GM12878 (cell line): ENCODE measurements at regions not wholly inside any gene's neighbourhood (a gene's known extent, or its start where the extent isn't known, plus 50 kb on each side); places are given as distances from the start of the nearest gene placed in this dataset.

ENCODE experiments used
- ATAC-seq: fragments of 200-7000 bp; cut with Tn5 transposase; 3 replicates; pipeline ENCODE4 v1.9.1; 2020; ENCODE audit warnings: mild to moderate bottlenecking, moderate library complexity
- BruUV-seq: library from RNA; stranded (reverse); fragments of 400-500 nt; replicated peaks from 2 replicates; lab custom pipeline; 2021; lab: Mats Ljungman, UMichigan
- CTCF ChIA-PET: fragments of 300-600 bp; sonication (Branson Sonifier 250); formaldehyde crosslinking; extraction: SDS; loops from one replicate; lab custom pipeline; 2021; ENCODE audit warnings: inconsistent platforms; lab: Yijun Ruan, JAX
- POLR2A ChIA-PET: fragments of 350-600 bp; formaldehyde crosslinking; extraction: SDS; loops from one replicate; lab custom pipeline; 2021; ENCODE audit warnings: inconsistent platforms; lab: Charles Lee
- RAD21 ChIA-PET: fragments of 300-600 bp; sonication (Branson Sonifier 250); formaldehyde crosslinking; loops from one replicate; lab custom pipeline; 2023; ENCODE audit warnings: antibody characterized with exemption; ENCODE audit not compliant: unreplicated experiment; lab: Charles Lee
- SMC1A ChIA-PET: fragments of 300-600 bp; sonication (Branson Sonifier 250); formaldehyde crosslinking; loops from one replicate; lab custom pipeline; 2023; ENCODE audit not compliant: unreplicated experiment, uncharacterized antibody; lab: Charles Lee
- DNase-seq: peaks from one replicate; pipeline ENCODE4 v3.0.0-alpha.2; 2011; ENCODE audit warnings: low read depth, low spot score
- FAIRE-seq: peaks from 3 replicates; lab custom pipeline; 2011; peaks lifted over from hg19 to GRCh38; lab: Jason Lieb, UNC
- H2AFZ ChIP-seq: 2 replicates; pipeline ENCODE4 v1.6.0; 2011; ENCODE audit warnings: low read depth, low read length, control low read depth; ENCODE audit not compliant: control insufficient read depth
- H3K27ac ChIP-seq: 2 replicates; pipeline ENCODE4 v1.5.1; 2011; ENCODE audit warnings: control low read depth; ENCODE audit not compliant: control insufficient read depth, insufficient read depth
- H3K27me3 ChIP-seq, 2 experiments: replicated peaks in 1 of 2; 2 replicates each; pipeline versions ENCODE4 v1.6.0 to v1.6.1; 2011; ENCODE audit warnings: low read length in 1 of 2; ENCODE audit not compliant: control insufficient read depth in 2 of 2, insufficient read depth in 2 of 2
- H3K36me3 ChIP-seq, 2 experiments: 2 replicates each; pipeline ENCODE4 v1.5.1; 2011; ENCODE audit warnings: low read length in 1 of 2; ENCODE audit not compliant: control insufficient read depth in 2 of 2, insufficient read depth in 2 of 2
- H3K4me1 ChIP-seq: 2 replicates; pipeline ENCODE4 v1.6.1; 2011; ENCODE audit warnings: mild to moderate bottlenecking, low read length, moderate library complexity, mixed read lengths; ENCODE audit not compliant: control insufficient read depth, insufficient read depth
- H3K4me2 ChIP-seq: 2 replicates; pipeline ENCODE4 v1.6.0; 2011; ENCODE audit warnings: control low read depth; ENCODE audit not compliant: control insufficient read depth, insufficient read depth
- H3K4me3 ChIP-seq: fragments of 200-600 bp; sonication (generic); 2 replicates; pipeline ENCODE4 v1.5.1; 2016
- H3K79me2 ChIP-seq: 2 replicates; pipeline ENCODE4 v1.6.0; 2011; ENCODE audit warnings: low read length; ENCODE audit not compliant: control insufficient read depth, insufficient read depth
- H3K9ac ChIP-seq: 2 replicates; pipeline ENCODE4 v1.8.0; 2011; ENCODE audit warnings: low read length, control low read depth, mixed read lengths; ENCODE audit not compliant: control insufficient read depth, insufficient read depth
- H3K9me3 ChIP-seq: replicated peaks from 3 replicates; pipeline ENCODE4 v1.5.1; 2011; ENCODE audit warnings: mild to moderate bottlenecking, low read length; ENCODE audit not compliant: control insufficient read depth, insufficient read depth
- H4K20me1 ChIP-seq: 2 replicates; pipeline ENCODE4 v1.6.0; 2011; ENCODE audit not compliant: control insufficient read depth, insufficient read depth
- BACH1 ChIP-seq: fragments of 450-650 bp; IDR thresholded peaks from 2 replicates; pipeline ENCODE4 v1.6.1; 2017; ENCODE audit warnings: mild to moderate bottlenecking, borderline replicate concordance
- CHD4 ChIP-seq: fragments of 200-600 bp; sonication (generic); IDR thresholded peaks from 2 replicates; pipeline ENCODE4 v1.6.1; 2016; ENCODE audit warnings: mild to moderate bottlenecking
- MXI1 ChIP-seq: fragments of 150-350 bp; IDR thresholded peaks from 2 replicates; pipeline ENCODE4 v1.6.1; 2011; ENCODE audit warnings: low read depth, mild to moderate bottlenecking, inconsistent platforms, low read length, improper control_type of control experiment
- SPI1 ChIP-seq: IDR thresholded peaks from 2 replicates; pipeline ENCODE4 v1.6.1; 2011; ENCODE audit warnings: low read depth, mild to moderate bottlenecking, low read length, moderate library complexity, borderline replicate concordance; ENCODE audit not compliant: insufficient read depth
- SREBF1 ChIP-seq: IDR thresholded peaks from 2 replicates; pipeline ENCODE4 v1.6.1; 2012; ENCODE audit warnings: mild to moderate bottlenecking, low read length
- SREBF2 ChIP-seq: IDR thresholded peaks from 2 replicates; pipeline ENCODE4 v1.6.1; 2012; ENCODE audit warnings: mild to moderate bottlenecking, low read length
- WGBS: methylation state at CpG from one replicate; pipeline ENCODE4 v1.1.6; 2016; ENCODE audit warnings: low lambda C conversion rate; ENCODE audit not compliant: insufficient replicate concordance, insufficient coverage; ENCODE audit errors: missing lambda C conversion rate; 5-methylcytosine and 5-hydroxymethylcytosine counted together
- in situ Hi-C: fragments of 300-500 bp; cut with MboI; formaldehyde crosslinking; loops from 9 replicates; pipeline ENCODE4 v1.14.3; 2018; ENCODE audit warnings: mixed read lengths
- intact Hi-C: fragments of 100-400 bp; cut with micrococcal nuclease; formaldehyde crosslinking; loops from one replicate; pipeline ENCODE4 v1.14.2; 2022; ENCODE audit not compliant: unreplicated experiment
- TF ChIP-seq, protein P1 (sequence below): IDR thresholded peaks from 2 replicates; pipeline ENCODE4 v1.6.1; 2012; ENCODE audit warnings: mild to moderate bottlenecking, low read depth, low read length
- TF ChIP-seq, protein P2 (sequence below): fragments of 450-650 bp; IDR thresholded peaks from 2 replicates; pipeline ENCODE4 v1.6.1; 2014; ENCODE audit warnings: mild to moderate bottlenecking
- TF ChIP-seq, protein P3 (sequence below): fragments of 450-650 bp; IDR thresholded peaks from 2 replicates; pipeline ENCODE4 v1.6.1; 2017; ENCODE audit warnings: mild to moderate bottlenecking, moderate library complexity
- TF ChIP-seq, protein P4 (sequence below): fragments of 450-650 bp; formaldehyde crosslinking; IDR thresholded peaks from 2 replicates; pipeline ENCODE4 v1.5.0; 2022; ENCODE audit warnings: mild to moderate bottlenecking, missing genetic modification characterization

DNA sequence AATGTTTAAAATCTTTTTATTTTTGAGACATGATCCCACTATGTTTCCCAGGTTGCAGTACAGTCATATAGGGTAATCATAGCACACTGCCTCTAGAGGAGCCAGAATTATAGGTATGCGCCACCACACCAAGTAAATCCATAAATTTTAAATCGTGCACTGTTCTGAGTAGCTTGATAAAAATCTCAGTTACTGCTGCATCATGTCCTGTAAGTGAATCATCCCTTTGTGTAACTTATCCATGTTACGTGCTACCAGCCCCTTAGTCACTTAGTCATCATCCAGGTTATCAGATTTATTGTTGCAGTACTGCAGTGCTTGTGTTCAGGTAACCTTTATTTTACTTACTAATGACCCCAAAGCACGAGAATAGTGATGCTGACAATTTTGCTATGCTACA is 1770.9 kb downstream of the BRINP3 start:
- H3K4me1 ChIP-seq = no peaks in the 10 kb centered on the region
- H3K27me3 ChIP-seq = no peaks in the 10 kb centered on the region
- intact Hi-C loops = no loop called here
- ChIA-PET SMC1A (no interaction called here), POLR2A (no interaction called here), CTCF (no interaction called here), RAD21 (no interaction called here)
- no peaks in the 10 kb centered on the region for H3K9me3 ChIP-seq
- FAIRE-seq (no peak), ATAC-seq (no peak), DNase-seq (no peak)
- H3K79me2 ChIP-seq = no peaks in the 10 kb centered on the region
- no peak for TF ChIP-seq SREBF2
- TF ChIP-seq, protein P1, sequence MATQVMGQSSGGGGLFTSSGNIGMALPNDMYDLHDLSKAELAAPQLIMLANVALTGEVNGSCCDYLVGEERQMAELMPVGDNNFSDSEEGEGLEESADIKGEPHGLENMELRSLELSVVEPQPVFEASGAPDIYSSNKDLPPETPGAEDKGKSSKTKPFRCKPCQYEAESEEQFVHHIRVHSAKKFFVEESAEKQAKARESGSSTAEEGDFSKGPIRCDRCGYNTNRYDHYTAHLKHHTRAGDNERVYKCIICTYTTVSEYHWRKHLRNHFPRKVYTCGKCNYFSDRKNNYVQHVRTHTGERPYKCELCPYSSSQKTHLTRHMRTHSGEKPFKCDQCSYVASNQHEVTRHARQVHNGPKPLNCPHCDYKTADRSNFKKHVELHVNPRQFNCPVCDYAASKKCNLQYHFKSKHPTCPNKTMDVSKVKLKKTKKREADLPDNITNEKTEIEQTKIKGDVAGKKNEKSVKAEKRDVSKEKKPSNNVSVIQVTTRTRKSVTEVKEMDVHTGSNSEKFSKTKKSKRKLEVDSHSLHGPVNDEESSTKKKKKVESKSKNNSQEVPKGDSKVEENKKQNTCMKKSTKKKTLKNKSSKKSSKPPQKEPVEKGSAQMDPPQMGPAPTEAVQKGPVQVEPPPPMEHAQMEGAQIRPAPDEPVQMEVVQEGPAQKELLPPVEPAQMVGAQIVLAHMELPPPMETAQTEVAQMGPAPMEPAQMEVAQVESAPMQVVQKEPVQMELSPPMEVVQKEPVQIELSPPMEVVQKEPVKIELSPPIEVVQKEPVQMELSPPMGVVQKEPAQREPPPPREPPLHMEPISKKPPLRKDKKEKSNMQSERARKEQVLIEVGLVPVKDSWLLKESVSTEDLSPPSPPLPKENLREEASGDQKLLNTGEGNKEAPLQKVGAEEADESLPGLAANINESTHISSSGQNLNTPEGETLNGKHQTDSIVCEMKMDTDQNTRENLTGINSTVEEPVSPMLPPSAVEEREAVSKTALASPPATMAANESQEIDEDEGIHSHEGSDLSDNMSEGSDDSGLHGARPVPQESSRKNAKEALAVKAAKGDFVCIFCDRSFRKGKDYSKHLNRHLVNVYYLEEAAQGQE = no peak
- no peak for TF ChIP-seq CHD4
- TF ChIP-seq, protein P2, sequence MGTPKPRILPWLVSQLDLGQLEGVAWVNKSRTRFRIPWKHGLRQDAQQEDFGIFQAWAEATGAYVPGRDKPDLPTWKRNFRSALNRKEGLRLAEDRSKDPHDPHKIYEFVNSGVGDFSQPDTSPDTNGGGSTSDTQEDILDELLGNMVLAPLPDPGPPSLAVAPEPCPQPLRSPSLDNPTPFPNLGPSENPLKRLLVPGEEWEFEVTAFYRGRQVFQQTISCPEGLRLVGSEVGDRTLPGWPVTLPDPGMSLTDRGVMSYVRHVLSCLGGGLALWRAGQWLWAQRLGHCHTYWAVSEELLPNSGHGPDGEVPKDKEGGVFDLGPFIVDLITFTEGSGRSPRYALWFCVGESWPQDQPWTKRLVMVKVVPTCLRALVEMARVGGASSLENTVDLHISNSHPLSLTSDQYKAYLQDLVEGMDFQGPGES = no peak
- no peak for TF ChIP-seq SREBF1
- TF ChIP-seq, protein P3, sequence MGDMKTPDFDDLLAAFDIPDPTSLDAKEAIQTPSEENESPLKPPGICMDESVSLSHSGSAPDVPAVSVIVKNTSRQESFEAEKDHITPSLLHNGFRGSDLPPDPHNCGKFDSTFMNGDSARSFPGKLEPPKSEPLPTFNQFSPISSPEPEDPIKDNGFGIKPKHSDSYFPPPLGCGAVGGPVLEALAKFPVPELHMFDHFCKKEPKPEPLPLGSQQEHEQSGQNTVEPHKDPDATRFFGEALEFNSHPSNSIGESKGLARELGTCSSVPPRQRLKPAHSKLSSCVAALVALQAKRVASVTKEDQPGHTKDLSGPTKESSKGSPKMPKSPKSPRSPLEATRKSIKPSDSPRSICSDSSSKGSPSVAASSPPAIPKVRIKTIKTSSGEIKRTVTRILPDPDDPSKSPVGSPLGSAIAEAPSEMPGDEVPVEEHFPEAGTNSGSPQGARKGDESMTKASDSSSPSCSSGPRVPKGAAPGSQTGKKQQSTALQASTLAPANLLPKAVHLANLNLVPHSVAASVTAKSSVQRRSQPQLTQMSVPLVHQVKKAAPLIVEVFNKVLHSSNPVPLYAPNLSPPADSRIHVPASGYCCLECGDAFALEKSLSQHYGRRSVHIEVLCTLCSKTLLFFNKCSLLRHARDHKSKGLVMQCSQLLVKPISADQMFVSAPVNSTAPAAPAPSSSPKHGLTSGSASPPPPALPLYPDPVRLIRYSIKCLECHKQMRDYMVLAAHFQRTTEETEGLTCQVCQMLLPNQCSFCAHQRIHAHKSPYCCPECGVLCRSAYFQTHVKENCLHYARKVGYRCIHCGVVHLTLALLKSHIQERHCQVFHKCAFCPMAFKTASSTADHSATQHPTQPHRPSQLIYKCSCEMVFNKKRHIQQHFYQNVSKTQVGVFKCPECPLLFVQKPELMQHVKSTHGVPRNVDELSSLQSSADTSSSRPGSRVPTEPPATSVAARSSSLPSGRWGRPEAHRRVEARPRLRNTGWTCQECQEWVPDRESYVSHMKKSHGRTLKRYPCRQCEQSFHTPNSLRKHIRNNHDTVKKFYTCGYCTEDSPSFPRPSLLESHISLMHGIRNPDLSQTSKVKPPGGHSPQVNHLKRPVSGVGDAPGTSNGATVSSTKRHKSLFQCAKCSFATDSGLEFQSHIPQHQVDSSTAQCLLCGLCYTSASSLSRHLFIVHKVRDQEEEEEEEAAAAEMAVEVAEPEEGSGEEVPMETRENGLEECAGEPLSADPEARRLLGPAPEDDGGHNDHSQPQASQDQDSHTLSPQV = no peak
- TF ChIP-seq, protein P4, sequence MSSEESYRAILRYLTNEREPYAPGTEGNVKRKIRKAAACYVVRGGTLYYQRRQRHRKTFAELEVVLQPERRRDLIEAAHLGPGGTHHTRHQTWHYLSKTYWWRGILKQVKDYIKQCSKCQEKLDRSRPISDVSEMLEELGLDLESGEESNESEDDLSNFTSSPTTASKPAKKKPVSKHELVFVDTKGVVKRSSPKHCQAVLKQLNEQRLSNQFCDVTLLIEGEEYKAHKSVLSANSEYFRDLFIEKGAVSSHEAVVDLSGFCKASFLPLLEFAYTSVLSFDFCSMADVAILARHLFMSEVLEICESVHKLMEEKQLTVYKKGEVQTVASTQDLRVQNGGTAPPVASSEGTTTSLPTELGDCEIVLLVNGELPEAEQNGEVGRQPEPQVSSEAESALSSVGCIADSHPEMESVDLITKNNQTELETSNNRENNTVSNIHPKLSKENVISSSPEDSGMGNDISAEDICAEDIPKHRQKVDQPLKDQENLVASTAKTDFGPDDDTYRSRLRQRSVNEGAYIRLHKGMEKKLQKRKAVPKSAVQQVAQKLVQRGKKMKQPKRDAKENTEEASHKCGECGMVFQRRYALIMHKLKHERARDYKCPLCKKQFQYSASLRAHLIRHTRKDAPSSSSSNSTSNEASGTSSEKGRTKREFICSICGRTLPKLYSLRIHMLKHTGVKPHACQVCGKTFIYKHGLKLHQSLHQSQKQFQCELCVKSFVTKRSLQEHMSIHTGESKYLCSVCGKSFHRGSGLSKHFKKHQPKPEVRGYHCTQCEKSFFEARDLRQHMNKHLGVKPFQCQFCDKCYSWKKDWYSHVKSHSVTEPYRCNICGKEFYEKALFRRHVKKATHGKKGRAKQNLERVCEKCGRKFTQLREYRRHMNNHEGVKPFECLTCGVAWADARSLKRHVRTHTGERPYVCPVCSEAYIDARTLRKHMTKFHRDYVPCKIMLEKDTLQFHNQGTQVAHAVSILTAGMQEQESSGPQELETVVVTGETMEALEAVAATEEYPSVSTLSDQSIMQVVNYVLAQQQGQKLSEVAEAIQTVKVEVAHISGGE (CRISPR knock-in tag) = no peak
- no peak for TF ChIP-seq SPI1
- no peak for TF ChIP-seq MXI1
- no peak for TF ChIP-seq BACH1
- no peak overlapping the region for H3K4me3 ChIP-seq
- no peak overlapping the region for H3K27ac ChIP-seq
- H3K36me3 ChIP-seq = no peaks in the 10 kb centered on the region
- H3K9ac ChIP-seq = no peak overlapping the region
- in situ Hi-C loops = no loop called here
- no peaks in the 10 kb centered on the region for H4K20me1 ChIP-seq
- no peak overlapping the region for H2AFZ ChIP-seq
- WGBS = 14% methylated on average over 4 of the region's 4 CpGs
- no peak overlapping the region for H3K4me2 ChIP-seq
- no TSS peak for BruUV-seq
